D721Med (cell line): ENCODE measurements at regions not wholly inside any gene's neighbourhood (a gene's known extent, or its start where the extent isn't known, plus 50 kb on each side); places are given as distances from the start of the nearest gene placed in this dataset.

Source experiments
- DNase-seq: peaks from one replicate; pipeline ENCODE4 v3.0.0; 2011; ENCODE audit warnings: low spot score; ENCODE audit not compliant: insufficient read length
- FAIRE-seq: peaks from 2 replicates; lab custom pipeline; 2011; peaks lifted over from hg19 to GRCh38; lab: Jason Lieb, UNC
- CTCF ChIP-seq: IDR thresholded peaks from 2 replicates; pipeline ENCODE4 v1.5.1; 2012; ENCODE audit warnings: mild to moderate bottlenecking, control low read depth; ENCODE audit not compliant: insufficient read depth; ENCODE audit errors: missing control alignments

- FAIRE-seq (no peak), DNase-seq (no peak)
- no peak for TF ChIP-seq CTCF
Observed at GRCh38 chr14:104321802-104322130, 183.4 kb downstream of the KIF26A start.

GRCh38 chr14:104322531-104323366 lies 184.4 kb downstream of the KIF26A start:
- no peak for TF ChIP-seq CTCF
- DNase-seq (no peak), FAIRE-seq (no peak)

- DNase-seq, result no peak
- no peak for TF ChIP-seq CTCF
- no peak for FAIRE-seq
Observed at GRCh38 chr14:104323551-104324175, 185.3 kb downstream of the KIF26A start.

GRCh38 chr14:104326848-104327247 lies 188.5 kb downstream of the KIF26A start:
- TF ChIP-seq CTCF, result no peak

GRCh38 chr14:104328607-104329006 lies 190.2 kb downstream of the KIF26A start:
- no peak for TF ChIP-seq CTCF
- DNase-seq (no peak), FAIRE-seq (no peak)

More at GRCh38 chr14:104326848-104327247, 188.5 kb downstream of the KIF26A start:
- DNase-seq (no peak), FAIRE-seq (no peak)

GRCh38 chr14:104329793-104330192 lies 191.4 kb downstream of the KIF26A start:
- no peak for TF ChIP-seq CTCF
- DNase-seq (no peak), FAIRE-seq (no peak)

GRCh38 chr14:104331871-104332605 lies 193.7 kb downstream of the KIF26A start:
- peak; percentile 15 for TF ChIP-seq CTCF
- FAIRE-seq (no peak), DNase-seq (no peak)
